ENCODE measurements at regions not wholly inside any gene's neighbourhood (a gene's known extent, or its start where the extent isn't known, plus 50 kb on each side); places are given as distances from the start of the nearest gene placed in this dataset.
"Not testable (repeated sequence)": the region's sequence is repeated elsewhere in the genome, so short reads cannot be mapped to it uniquely, and the experiment has no call there.

DNA sequence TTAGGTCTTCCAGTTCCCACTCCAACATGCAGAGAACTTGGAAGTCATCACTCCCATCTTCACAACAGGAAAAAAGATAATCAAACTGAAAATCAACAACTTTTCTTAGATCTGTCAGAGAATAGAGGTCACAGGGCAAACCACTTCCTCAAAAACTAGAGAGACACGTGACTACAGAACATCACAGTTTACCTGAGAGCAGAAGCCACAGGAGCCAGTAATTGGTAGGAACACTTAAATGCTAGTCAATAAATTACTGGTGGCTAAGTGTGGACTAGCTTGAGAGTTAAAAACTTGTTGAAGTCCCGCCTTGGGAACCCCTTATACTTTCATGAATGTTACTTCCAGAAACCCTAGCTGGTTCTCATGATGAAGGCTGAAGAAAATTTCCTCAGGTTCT is 81.1 kb downstream of the THSD1 start:
- not testable (repeated sequence) for DNase-seq

GRCh38 chr13:52319876-52320275 is 86.1 kb downstream of the THSD1 start:
- no peak for DNase-seq

DNA sequence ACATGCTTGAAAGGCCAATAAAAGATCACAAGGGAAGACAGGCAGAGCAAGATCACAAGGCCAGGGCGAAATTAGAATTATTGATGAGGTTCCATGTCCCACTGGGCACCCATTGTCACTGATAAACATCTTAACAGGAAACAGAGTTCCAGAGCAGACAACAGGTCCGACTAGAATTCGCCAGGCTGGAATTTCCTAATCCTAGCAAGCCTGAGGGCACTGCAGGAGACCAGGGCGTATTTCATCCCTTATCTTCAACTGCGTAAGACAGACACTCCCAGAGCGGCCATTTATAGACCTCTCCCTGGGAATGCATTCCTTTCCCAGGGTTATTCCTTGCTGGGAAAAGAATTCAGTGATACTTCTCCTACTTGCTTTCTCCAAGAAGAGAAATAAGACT is 96.1 kb downstream of the THSD1 start:
- DNase-seq = not testable (repeated sequence)

DNA sequence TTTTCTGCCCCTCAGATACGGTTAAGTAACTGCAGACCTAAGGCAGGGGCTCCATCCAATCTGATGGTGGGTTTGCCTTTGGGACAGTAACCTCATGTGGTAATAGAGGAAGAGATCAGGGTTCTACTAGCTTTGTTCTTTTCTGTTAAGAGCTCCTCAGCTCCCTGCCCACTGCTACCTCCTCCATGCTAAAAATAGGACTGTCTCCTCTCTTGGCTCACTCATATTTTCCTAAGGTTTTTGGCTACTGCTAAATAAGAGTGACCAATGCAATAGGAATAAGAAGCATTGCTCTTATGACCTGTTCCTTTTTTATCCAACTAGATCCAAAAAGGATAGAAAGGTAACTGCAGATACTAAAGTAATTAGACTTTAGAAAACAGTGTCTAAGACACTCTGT is 99.6 kb downstream of the THSD1 start:
- not testable (repeated sequence) for DNase-seq

- not testable (repeated sequence) for DNase-seq
Observed at GRCh38 chr13:52303098-52303497, 102.9 kb downstream of the THSD1 start.

DNA sequence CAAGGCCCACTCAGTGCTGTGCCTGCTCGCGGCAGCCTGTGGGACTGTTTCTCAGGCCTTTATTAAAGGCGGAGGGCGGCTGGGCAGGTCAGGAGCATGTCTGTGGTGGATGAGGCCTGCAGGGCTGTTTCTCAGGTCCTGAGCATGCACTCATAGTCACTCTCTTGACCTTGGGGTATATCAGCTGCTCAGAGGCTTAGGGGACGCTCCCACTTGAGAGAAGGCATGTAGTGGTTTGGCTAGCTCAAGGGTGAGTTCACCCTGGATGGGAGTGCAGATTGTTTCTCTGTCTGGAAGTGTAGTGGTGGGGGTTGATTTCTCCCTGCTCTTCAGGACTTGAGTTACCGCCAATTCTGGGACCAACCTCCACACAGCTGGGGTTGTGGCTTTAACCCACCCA is 103.3 kb downstream of the THSD1 start:
- DNase-seq = not testable (repeated sequence)

DNA sequence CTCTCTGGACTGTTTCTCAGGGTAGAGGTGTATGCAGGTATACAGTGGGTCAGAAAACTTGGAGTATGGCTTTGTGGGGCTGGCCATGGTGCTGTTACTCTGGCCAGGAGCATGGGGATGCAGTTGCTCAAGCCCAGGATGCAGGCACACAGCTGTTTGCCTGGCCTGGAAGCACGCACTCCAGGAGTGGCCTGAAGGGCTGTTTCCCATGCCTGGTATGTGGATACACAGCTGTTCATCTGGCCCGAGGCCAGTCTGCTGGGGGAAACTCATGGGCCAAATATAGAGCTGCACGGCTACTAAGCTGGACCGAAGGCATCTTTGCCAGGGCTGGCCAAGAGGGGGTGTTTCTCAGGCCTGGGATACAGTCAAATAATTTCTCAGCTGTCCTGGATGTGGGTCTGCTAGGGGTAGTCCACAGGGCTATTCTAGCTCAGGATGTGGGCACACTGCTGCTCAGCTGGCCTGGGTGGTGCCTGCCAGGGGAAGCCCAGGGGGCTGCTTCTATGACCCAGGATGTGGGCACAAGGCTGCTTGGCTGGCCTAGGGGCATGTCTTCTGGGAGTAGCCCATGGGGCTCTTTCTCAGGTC is 104.1 kb downstream of the THSD1 start:
- DNase-seq = not testable (repeated sequence)

DNA sequence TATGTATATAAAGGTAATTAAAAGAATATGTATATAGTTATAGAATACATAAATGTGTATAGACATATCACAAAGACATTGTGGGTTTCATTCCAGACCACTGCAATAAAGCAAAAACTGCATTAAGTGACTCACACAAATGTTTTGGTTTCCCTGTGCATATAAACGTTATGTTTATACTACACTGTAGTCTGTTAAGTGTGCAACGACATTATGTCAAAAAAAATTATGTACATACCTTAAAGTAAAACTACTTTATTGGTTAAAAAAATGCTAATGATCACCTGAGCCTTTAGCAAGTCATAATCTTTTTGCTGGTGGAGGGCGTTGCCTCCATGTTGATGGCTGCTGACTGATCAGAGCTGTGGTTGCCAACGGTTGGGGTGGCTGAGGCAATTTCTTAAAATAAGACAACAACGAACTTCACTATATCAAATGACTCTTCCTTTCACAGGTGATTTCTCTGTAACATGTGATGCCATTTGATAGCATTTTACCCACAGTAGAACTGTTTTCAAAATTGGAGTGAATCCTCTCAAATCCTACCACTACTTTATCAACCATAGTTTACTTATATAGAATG is 107.8 kb downstream of the THSD1 start:
- DNase-seq = not testable (repeated sequence)

- DNase-seq = not testable (repeated sequence)
Observed at GRCh38 chr13:52288891-52289290, 117.1 kb downstream of the THSD1 start.

DNA sequence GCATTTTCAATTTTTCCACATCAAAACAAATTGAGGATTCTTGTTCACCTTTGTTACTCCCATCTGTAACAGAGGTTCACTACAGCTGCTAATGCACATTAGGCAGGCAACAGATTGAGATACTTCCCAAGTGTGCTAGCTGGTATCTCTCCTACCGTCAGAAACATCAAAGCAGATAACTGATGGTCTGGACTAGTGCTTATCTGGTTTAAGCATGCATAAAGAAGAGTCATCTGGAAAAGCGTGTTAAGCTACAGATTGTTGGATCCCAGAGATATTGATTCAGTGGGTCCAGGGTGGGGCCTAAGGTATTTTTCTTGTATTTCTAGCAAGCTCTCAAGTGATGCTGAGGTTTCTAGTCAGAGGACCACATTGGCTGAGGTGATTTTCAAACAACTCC is 122.0 kb upstream of the NEK3 start:
- not testable (repeated sequence) for DNase-seq

- not testable (repeated sequence) for DNase-seq
Observed at GRCh38 chr13:52279408-52279807, 120.0 kb upstream of the NEK3 start.

- not testable (repeated sequence) for DNase-seq
Observed at GRCh38 chr13:52254299-52254698, 94.9 kb upstream of the NEK3 start.

DNA sequence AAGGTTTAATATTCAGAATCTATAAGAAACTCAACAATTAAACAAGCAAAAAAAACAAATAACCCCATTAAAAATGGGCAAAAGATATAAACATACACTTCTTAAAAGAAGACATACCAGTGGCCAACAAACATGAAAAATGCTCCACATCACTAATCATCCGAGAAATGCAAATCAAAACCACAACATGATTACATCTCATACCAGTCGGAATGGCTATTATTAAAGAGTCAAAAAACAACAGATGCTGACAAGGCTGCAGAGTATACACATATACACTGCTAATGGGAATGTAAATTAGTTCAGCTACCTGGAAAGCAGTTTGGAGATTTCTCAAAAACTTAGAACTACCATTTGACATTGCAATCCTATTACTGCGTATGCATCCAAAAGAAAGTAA is 81.4 kb upstream of the NEK3 start:
- not testable (repeated sequence) for DNase-seq

DNA sequence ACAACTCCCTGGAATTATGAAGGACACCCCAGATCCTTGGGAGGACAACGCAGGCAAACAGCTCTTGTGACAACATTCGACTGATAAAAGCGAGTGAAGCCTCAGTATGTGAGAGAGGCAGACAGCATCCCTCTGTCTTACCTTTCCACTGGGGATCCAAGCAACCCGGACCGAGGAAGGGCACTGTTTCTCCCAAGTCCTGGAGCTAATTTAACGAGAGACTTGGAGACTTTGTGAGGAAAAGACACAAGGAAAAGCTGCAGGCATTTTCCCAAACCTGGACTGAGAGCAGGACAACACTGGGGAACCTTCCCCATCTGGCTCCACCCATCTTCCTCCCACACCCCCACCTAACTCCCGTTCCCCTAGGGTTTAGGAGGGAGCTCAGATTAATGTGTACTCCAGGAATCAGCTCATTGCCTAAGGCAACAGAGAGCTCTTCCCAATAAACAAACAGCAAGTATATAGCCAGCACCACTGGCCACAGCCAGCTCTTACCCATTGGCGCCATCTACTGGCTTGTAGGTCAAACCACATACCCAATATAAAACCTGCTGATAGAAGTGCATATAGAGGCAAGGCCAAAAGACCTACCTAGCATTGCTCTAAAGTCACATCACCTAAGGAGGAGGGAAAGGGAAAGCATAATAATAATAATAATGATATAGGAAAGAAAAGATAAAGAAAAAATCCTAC is 76.7 kb upstream of the NEK3 start:
- peak in 2 of 4 experiments; percentile 8 for DNase-seq

DNA sequence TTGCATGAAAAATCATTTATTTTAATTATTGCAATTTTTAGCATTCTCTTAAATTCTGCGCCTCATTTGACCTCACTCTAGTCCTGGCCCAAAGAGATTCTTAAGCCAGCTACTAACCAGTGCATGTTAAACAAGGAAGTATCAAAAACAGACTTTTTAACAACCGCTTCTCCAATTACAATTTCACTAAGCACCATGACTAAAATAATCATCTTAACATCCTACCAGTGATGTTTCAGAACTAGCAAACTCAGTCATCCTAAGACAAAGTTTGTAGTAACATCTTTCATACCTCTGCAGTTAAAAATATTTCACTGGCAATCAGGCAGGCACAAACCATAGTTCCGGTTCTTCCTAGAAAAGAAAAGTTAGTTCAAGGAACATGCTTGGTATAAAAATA is 75.5 kb upstream of the NEK3 start:
- DNase-seq = not testable (repeated sequence)

- not testable (repeated sequence) for DNase-seq
Observed at GRCh38 chr13:52223063-52223462, 63.7 kb upstream of the NEK3 start.

DNA sequence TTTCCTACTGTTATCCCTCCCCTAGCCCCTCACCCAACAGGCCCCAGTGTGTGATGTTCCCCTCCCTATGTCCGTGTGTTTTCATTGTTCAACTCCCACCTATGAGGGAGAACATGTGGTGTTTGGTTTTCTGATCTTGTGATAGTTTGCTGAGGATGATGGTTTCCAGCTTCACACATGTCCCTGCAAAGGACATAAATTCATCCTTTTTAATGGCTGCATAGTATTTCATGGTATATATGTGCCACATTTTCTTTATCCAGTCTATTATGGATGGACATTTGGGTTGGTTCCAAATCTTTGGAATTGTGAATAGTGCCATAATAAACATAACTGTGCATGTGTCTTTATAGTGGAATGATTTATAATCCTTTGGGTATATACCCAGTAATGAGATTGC is 54.5 kb upstream of the NEK3 start:
- not testable (repeated sequence) for DNase-seq

- DNase-seq = not testable (repeated sequence)
Observed at GRCh38 chr13:52212886-52213285, 53.5 kb upstream of the NEK3 start.

DNA sequence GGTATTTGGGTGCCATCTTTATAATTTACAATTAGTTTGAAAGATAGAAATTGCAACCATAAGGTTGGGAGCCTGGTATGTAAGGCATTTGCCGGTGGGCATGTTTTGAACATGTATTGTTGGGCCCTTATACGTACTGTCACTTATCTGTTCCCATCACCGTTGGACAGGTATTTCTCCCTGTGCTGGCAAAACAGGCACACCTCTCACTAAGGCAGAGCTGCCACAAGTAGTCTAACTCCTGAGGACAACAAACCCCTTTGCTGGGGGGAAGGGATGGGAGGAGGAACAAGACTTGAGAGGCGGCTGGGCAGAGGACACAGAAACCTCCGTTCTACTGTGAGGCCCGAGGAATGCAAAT is 52.0 kb upstream of the NEK3 start:
- not testable (repeated sequence) for DNase-seq

- not testable (repeated sequence) for DNase-seq
Observed at GRCh38 chr13:52210564-52211415, 51.4 kb upstream of the NEK3 start.
